Thoracic aorta (tissue), 2 donors: ENCODE measurements at regions not wholly inside any gene's neighbourhood (a gene's known extent, or its start where the extent isn't known, plus 50 kb on each side); places are given as distances from the start of the nearest gene placed in this dataset.

Experiments used
- ATAC-seq: fragments of 150-250 bp; one replicate; pipeline ENCODE4 v1.8.0; 2017; ENCODE audit warnings: low read depth; ENCODE audit not compliant: insufficient number of reproducible peaks, low FRiP score
- DNase-seq: peaks from one replicate; pipeline ENCODE4 v3.0.0-alpha.2; 2020; ENCODE audit warnings: low spot score
- H3K27ac ChIP-seq, 2 donors: fragments of 200-600 bp; sonication (generic); 1 replicate in 1 of 2; 2 replicates in 1 of 2; pipeline ENCODE4 v1.5.1; 2016; ENCODE audit warnings: mild to moderate bottlenecking in 2 of 2, moderate library complexity in 2 of 2
- H3K27me3 ChIP-seq: fragments of 200-600 bp; sonication (generic); replicated peaks from 2 replicates; pipeline ENCODE4 v1.6.0; 2016; ENCODE audit warnings: mild to moderate bottlenecking; ENCODE audit not compliant: insufficient read depth
- H3K36me3 ChIP-seq: fragments of 200-600 bp; sonication (generic); one replicate; pipeline ENCODE4 v1.5.1; 2016
- H3K4me1 ChIP-seq, 2 donors: fragments of 200-600 bp; sonication (generic); 1 replicate in 1 of 2; 2 replicates in 1 of 2; pipeline versions ENCODE4 v1.5.1 to v1.6.0; 2016; ENCODE audit warnings: low read depth in 2 of 2, mild to moderate bottlenecking in 1 of 2; ENCODE audit not compliant: control insufficient read depth in 1 of 2
- H3K4me3 ChIP-seq: fragments of 200-600 bp; sonication (generic); 2 replicates; pipeline ENCODE4 v1.5.1; 2016; ENCODE audit warnings: mild to moderate bottlenecking
- H3K9me3 ChIP-seq: fragments of 200-600 bp; sonication (generic); 2 replicates; pipeline ENCODE4 v1.5.1; 2016
- TF ChIP-seq, protein P1 (sequence below): fragments of 200-600 bp; sonication (generic); IDR thresholded peaks from one replicate; pipeline ENCODE4 v1.5.1; 2019; ENCODE audit warnings: antibody characterized with exemption

DNA sequence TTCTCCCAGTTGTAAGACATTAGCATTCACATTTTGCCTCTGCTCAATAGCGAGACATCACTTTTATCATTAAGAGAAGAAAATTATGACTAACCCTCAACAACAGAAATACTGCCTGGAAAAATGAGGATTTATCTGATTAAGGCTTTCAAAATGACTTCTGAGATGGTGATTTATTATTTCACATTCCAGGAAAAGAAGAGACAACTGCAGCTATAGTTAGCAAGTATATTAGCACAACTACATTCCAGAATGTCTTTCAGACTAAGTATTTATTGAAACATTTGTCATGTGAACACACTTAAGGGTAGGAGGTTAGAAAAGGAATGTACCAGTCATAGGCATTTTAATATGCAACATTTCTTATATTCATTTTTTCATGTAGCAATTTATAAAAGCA lies 162.0 kb downstream of the IQUB start:
- Histone ChIP-seq H3K4me1 (no peaks in the 10 kb centered on the region), H3K27ac (no peak overlapping the region), H3K27me3 (no peaks in the 10 kb centered on the region), H3K4me3 (no peak overlapping the region), H3K36me3 (no peaks in the 10 kb centered on the region), H3K9me3 (no peaks in the 10 kb centered on the region)
- TF ChIP-seq, protein P1, sequence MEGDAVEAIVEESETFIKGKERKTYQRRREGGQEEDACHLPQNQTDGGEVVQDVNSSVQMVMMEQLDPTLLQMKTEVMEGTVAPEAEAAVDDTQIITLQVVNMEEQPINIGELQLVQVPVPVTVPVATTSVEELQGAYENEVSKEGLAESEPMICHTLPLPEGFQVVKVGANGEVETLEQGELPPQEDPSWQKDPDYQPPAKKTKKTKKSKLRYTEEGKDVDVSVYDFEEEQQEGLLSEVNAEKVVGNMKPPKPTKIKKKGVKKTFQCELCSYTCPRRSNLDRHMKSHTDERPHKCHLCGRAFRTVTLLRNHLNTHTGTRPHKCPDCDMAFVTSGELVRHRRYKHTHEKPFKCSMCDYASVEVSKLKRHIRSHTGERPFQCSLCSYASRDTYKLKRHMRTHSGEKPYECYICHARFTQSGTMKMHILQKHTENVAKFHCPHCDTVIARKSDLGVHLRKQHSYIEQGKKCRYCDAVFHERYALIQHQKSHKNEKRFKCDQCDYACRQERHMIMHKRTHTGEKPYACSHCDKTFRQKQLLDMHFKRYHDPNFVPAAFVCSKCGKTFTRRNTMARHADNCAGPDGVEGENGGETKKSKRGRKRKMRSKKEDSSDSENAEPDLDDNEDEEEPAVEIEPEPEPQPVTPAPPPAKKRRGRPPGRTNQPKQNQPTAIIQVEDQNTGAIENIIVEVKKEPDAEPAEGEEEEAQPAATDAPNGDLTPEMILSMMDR, result no peak
- DNase-seq, result no peak
- ATAC-seq, result no peak

DNA sequence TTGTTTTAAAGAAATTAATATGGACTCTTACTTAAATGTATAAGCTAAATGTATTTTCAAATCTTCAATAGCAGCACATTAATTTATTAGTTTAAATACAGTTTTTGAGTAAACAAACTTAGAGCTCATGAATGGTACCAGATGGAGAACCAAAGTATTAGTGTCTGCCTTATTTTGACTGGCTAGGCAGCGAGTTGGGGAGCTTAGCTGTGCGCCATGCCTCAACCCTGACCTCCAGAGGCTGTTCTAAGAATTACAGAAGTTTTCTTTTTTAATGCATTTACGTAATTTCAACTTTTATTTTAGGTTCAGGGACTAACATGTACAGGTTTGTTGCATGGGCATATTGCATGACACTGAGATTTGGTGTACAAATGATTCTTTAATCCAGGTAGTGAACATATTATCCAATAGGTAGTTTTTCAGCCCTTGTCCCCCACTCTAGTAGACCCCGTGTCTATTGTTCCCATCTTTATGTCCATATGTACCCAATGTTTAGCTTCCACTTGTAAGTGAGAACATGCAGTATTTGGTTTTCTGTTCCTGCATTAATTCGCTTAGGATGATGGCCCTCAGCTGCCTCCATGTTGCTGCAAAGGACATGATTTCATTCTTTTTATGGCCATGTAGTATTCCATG lies 166.8 kb downstream of the IQUB start:
- Histone ChIP-seq H3K4me3 (no peak overlapping the region), H3K4me1 (no peaks in the 10 kb centered on the region), H3K27ac (no peak overlapping the region), H3K9me3 (no peaks in the 10 kb centered on the region), H3K36me3 (no peaks in the 10 kb centered on the region), H3K27me3 (no peaks in the 10 kb centered on the region)
- ATAC-seq (no peak), DNase-seq (no peak)
- TF ChIP-seq, protein P1, result peak; percentile 18

- no peak for ATAC-seq
- Histone ChIP-seq H3K4me1 (no peaks in the 10 kb centered on the region), H3K27ac (no peak overlapping the region), H3K36me3 (no peaks in the 10 kb centered on the region), H3K9me3 (no peaks in the 10 kb centered on the region), H3K4me3 (no peak overlapping the region), H3K27me3 (no peaks in the 10 kb centered on the region)
- TF ChIP-seq, protein P1, result no peak
- DNase-seq, result no peak
Observed at GRCh38 chr7:123367031-123367430, 167.3 kb upstream of the SLC13A1 start.

DNA sequence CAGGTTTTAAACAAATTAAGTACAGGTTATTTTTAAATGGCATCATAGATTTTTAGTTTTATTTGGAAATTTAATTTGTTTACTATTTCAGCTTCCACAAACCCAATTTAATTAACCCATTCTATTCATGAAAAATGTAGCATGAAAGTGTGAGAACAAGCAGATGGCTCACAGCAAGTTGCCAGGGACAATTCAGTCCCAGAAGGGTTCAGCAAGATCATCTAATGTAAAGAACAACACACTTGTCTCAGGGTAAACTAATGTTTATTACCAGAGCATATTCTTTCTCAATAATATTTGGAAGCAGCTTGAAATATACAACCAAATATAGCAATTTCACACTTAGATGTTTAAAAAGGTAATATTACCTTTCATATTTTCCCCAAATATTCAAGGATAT lies 166.9 kb upstream of the SLC13A1 start:
- H3K27me3 ChIP-seq, result no peaks in the 10 kb centered on the region
- no peak overlapping the region for H3K27ac ChIP-seq
- H3K4me1 ChIP-seq, result no peaks in the 10 kb centered on the region
- ATAC-seq, result no peak
- H3K9me3 ChIP-seq, result no peaks in the 10 kb centered on the region
- DNase-seq, result no peak
- no peak overlapping the region for H3K4me3 ChIP-seq
- H3K36me3 ChIP-seq, result no peaks in the 10 kb centered on the region
- TF ChIP-seq, protein P1, result no peak

- Histone ChIP-seq H3K4me1 (no peaks in the 10 kb centered on the region), H3K4me3 (no peak overlapping the region), H3K27me3 (no peaks in the 10 kb centered on the region), H3K27ac (no peak overlapping the region), H3K9me3 (no peaks in the 10 kb centered on the region), H3K36me3 (no peaks in the 10 kb centered on the region)
- TF ChIP-seq, protein P1, result no peak
- DNase-seq (no peak), ATAC-seq (no peak)
Observed at GRCh38 chr7:123360631-123361030, 160.9 kb upstream of the SLC13A1 start.
